HepG2 (cell line): ENCODE measurements at regions not wholly inside any gene's neighbourhood (a gene's known extent, or its start where the extent isn't known, plus 50 kb on each side); places are given as distances from the start of the nearest gene placed in this dataset.

ENCODE experiments used
- ATAC-seq: fragments of 200-7000 bp; cut with Tn5 transposase; 3 replicates; pipeline ENCODE4 v1.9.1; 2020; ENCODE audit warnings: mild to moderate bottlenecking, moderate library complexity
- BruUV-seq: library from RNA; stranded (reverse); fragments of 400-500 nt; replicated peaks from 2 replicates; lab custom pipeline; 2021; lab: Mats Ljungman, UMichigan
- CTCF ChIA-PET: fragments of 300-600 bp; formaldehyde crosslinking; extraction: SDS; loops from one replicate; lab custom pipeline; 2021; ENCODE audit warnings: low total read pairs, inconsistent platforms, low intra/inter-chr PET ratio; lab: Yijun Ruan, JAX
- POLR2A ChIA-PET: fragments of 350-600 bp; sonication (Branson Sonifier 250); formaldehyde crosslinking; loops from one replicate; lab custom pipeline; 2020; ENCODE audit warnings: antibody characterized with exemption, inconsistent platforms; lab: Yijun Ruan, JAX
- DNase-seq: peaks from one replicate; pipeline ENCODE4 v3.0.0-alpha.2; 2015; ENCODE audit warnings: low spot score
- FAIRE-seq: peaks from 3 replicates; lab custom pipeline; 2011; peaks lifted over from hg19 to GRCh38; lab: Jason Lieb, UNC
- H2AFZ ChIP-seq: one replicate; pipeline ENCODE4 v1.6.1; 2011; ENCODE audit warnings: low read length, inconsistent platforms
- H3K27ac ChIP-seq: fragments of 300-600 bp; 3 replicates; pipeline ENCODE4 v1.8.0; 2011; ENCODE audit warnings: mixed run types, mild to moderate bottlenecking, mixed read lengths, low read length, inconsistent platforms; ENCODE audit not compliant: insufficient read depth; ENCODE audit errors: extremely low read length
- H3K27me3 ChIP-seq, 2 experiments: fragments of 200-600 bp in 1 of 2; 2 replicates in 1 of 2; 3 replicates in 1 of 2; pipeline versions ENCODE4 v1.6.0 to v1.8.0; 2011; ENCODE audit warnings: low read length in 2 of 2, mild to moderate bottlenecking in 2 of 2, moderate library complexity in 2 of 2, inconsistent platforms in 1 of 2; ENCODE audit not compliant: insufficient read depth in 2 of 2, control insufficient read depth in 1 of 2
- H3K36me3 ChIP-seq, 2 experiments: fragments of 200-600 bp in 1 of 2; replicated peaks in 1 of 2; 2 replicates in 1 of 2; 3 replicates in 1 of 2; pipeline versions ENCODE4 v1.5.1 to v1.8.0; 2011; ENCODE audit warnings: low read length in 2 of 2, inconsistent platforms in 1 of 2; ENCODE audit not compliant: insufficient read depth in 2 of 2, control insufficient read depth in 1 of 2
- H3K4me1 ChIP-seq: 2 replicates; pipeline ENCODE4 v1.5.1; 2012; ENCODE audit warnings: low read length, inconsistent platforms; ENCODE audit not compliant: insufficient read depth
- H3K4me2 ChIP-seq: 2 replicates; pipeline ENCODE4 v1.6.0; 2011; ENCODE audit warnings: low read depth, low read length, inconsistent platforms
- H3K4me3 ChIP-seq, 3 experiments: fragments of 200-600 bp in 1 of 3; sonication (generic), shearing (Covaris generic) in 1 of 3; replicated peaks in 1 of 3; 2 replicates each; pipeline ENCODE4 v1.5.1; 2011 to 2016; ENCODE audit warnings: low read length in 3 of 3, inconsistent platforms in 2 of 3, low read depth in 2 of 3, mild to moderate bottlenecking in 2 of 3, control low read depth in 1 of 3, mixed read lengths in 1 of 3; ENCODE audit not compliant: insufficient read depth in 1 of 3
- H3K79me2 ChIP-seq: one replicate; pipeline ENCODE4 v1.6.1; 2011; ENCODE audit warnings: low read length, inconsistent platforms; ENCODE audit not compliant: insufficient read depth
- H3K9ac ChIP-seq: 2 replicates; pipeline ENCODE4 v1.6.0; 2011; ENCODE audit warnings: mild to moderate bottlenecking, low read depth, low read length, inconsistent platforms; ENCODE audit not compliant: insufficient read depth
- H3K9me3 ChIP-seq: 2 replicates; pipeline ENCODE4 v1.5.1; 2012; ENCODE audit warnings: mild to moderate bottlenecking, low read length
- H4K20me1 ChIP-seq: 2 replicates; pipeline ENCODE4 v1.6.0; 2011; ENCODE audit warnings: inconsistent platforms, mild to moderate bottlenecking, low read length, moderate library complexity; ENCODE audit not compliant: insufficient read depth
- BCL6 ChIP-seq: IDR thresholded peaks from 2 replicates; pipeline ENCODE4 v1.6.1; 2016; ENCODE audit warnings: missing genetic modification reagents, missing compliant biosample characterization
- CCDC6 ChIP-seq: sonication (generic); formaldehyde crosslinking; IDR thresholded peaks from 2 replicates; pipeline ENCODE4 v1.8.1; 2022; ENCODE audit warnings: mild to moderate bottlenecking, missing genetic modification reagents, moderate library complexity
- EZH2 ChIP-seq: conservative IDR thresholded peaks from 2 replicates; pipeline ENCODE4 v1.6.1; 2012; ENCODE audit warnings: mild to moderate bottlenecking, low read depth, low read length, moderate library complexity
- GLI4 ChIP-seq: sonication (generic); formaldehyde crosslinking; IDR thresholded peaks from 2 replicates; pipeline ENCODE4 v1.5.1; 2020; ENCODE audit warnings: missing genetic modification reagents, mild to moderate bottlenecking, moderate library complexity, borderline replicate concordance
- GRHL1 ChIP-seq: sonication (generic); formaldehyde crosslinking; conservative IDR thresholded peaks from 2 replicates; pipeline ENCODE4 v1.8.0; 2022; ENCODE audit warnings: missing genetic modification reagents
- HMGXB3 ChIP-seq: sonication (generic); formaldehyde crosslinking; IDR thresholded peaks from 2 replicates; pipeline ENCODE4 v1.4.0; 2020; ENCODE audit warnings: missing genetic modification reagents, borderline replicate concordance
- HNF1B ChIP-seq: sonication (generic); formaldehyde crosslinking; IDR thresholded peaks from 2 replicates; pipeline ENCODE4 v1.5.1; 2020; ENCODE audit warnings: mild to moderate bottlenecking, moderate library complexity, missing genetic modification reagents
- KDM4B ChIP-seq: sonication (generic); formaldehyde crosslinking; IDR thresholded peaks from 2 replicates; pipeline ENCODE4 v1.4.0; 2020; ENCODE audit warnings: missing genetic modification reagents
- KLF11 ChIP-seq: IDR thresholded peaks from 2 replicates; pipeline ENCODE4 v1.6.1; 2016; ENCODE audit warnings: missing compliant biosample characterization
- MXI1 ChIP-seq: IDR thresholded peaks from 3 replicates; pipeline ENCODE4 v1.6.1; 2012; ENCODE audit warnings: low read depth, low read length, inconsistent platforms, borderline replicate concordance
- ZBTB2 ChIP-seq: sonication (generic); formaldehyde crosslinking; IDR thresholded peaks from 2 replicates; pipeline ENCODE4 v1.8.0; 2022; ENCODE audit warnings: low read depth, missing genetic modification reagents
- ZBTB44 ChIP-seq: sonication (generic); formaldehyde crosslinking; IDR thresholded peaks from 2 replicates; pipeline ENCODE4 v1.4.0; 2020; ENCODE audit warnings: missing genetic modification reagents
- ZNF564 ChIP-seq: sonication (generic); formaldehyde crosslinking; IDR thresholded peaks from 2 replicates; pipeline ENCODE4 v1.8.1; 2023; ENCODE audit warnings: mild to moderate bottlenecking, missing genetic modification reagents
- ZNF777 ChIP-seq: sonication (generic); formaldehyde crosslinking; IDR thresholded peaks from 2 replicates; pipeline ENCODE4 v1.4.0; 2020; ENCODE audit warnings: missing genetic modification reagents
- ZNF883 ChIP-seq: sonication (generic); formaldehyde crosslinking; IDR thresholded peaks from 2 replicates; pipeline ENCODE4 v1.5.1; 2020; ENCODE audit warnings: mild to moderate bottlenecking, missing genetic modification reagents; ENCODE audit errors: not compliant biosample characterization
- WGBS: methylation state at CpG from one replicate; pipeline ENCODE4 v1.1.6; 2017; ENCODE audit warnings: low lambda C conversion rate; 5-methylcytosine and 5-hydroxymethylcytosine counted together
- in situ Hi-C: cut with HindIII; loops from 2 replicates; pipeline ENCODE4 v1.10.0; 2017; ENCODE audit warnings: low pct_unique_long_range_greater_than_20kb; ENCODE audit not compliant: extremely low pct_ligation_motif_present
- intact Hi-C: fragments of 100-400 bp; cut with micrococcal nuclease; formaldehyde crosslinking; loops from one replicate; pipeline ENCODE4 v1.10.0; 2022; ENCODE audit not compliant: unreplicated experiment

- H3K4me1 ChIP-seq = no peaks in the 10 kb centered on the region
- no peak for FAIRE-seq
- no peak overlapping the region for H3K4me3 ChIP-seq
- no peak overlapping the region for H3K4me2 ChIP-seq
- no peak overlapping the region for H3K27ac ChIP-seq
- no peak for ATAC-seq
- CTCF ChIA-PET = no interaction called here
- H2AFZ ChIP-seq = no peak overlapping the region
- 31% methylated on average over 5 of the region's 5 CpGs for WGBS
- no peaks in the 10 kb centered on the region for H4K20me1 ChIP-seq
- no peaks in the 10 kb centered on the region for H3K36me3 ChIP-seq
- in situ Hi-C loops = no loop called here
- H3K27me3 ChIP-seq = no peaks in the 10 kb centered on the region
- H3K9me3 ChIP-seq = no peaks in the 10 kb centered on the region
- H3K9ac ChIP-seq = no peak overlapping the region
- DNase-seq = no peak
- H3K79me2 ChIP-seq = no peaks in the 10 kb centered on the region
- POLR2A ChIA-PET = no interaction called here
- intact Hi-C loops = no loop called here
- BruUV-seq = no TSS peak
- TF ChIP-seq ZNF777 (CRISPR knock-in tag) (no peak), ZBTB44 (CRISPR knock-in tag) (no peak), EZH2 (no peak), ZNF564 (no peak), GRHL1 (no peak), HMGXB3 (CRISPR knock-in tag) (no peak), ZBTB2 (CRISPR knock-in tag) (no peak), KLF11 (CRISPR knock-in tag) (no peak), MXI1 (no peak), CCDC6 (no peak), GLI4 (CRISPR knock-in tag) (no peak), KDM4B (CRISPR knock-in tag) (no peak), BCL6 (CRISPR knock-in tag) (no peak), ZNF883 (CRISPR knock-in tag) (no peak), HNF1B (CRISPR knock-in tag) (no peak)
Observed at GRCh38 chr10:61821153-61821552, 80.3 kb upstream of the ARID5B start.
